ENCODE measurements at regions not wholly inside any gene's neighbourhood (a gene's known extent, or its start where the extent isn't known, plus 50 kb on each side); places are given as distances from the start of the nearest gene placed in this dataset.
"Not testable (repeated sequence)": the region's sequence is repeated elsewhere in the genome, so short reads cannot be mapped to it uniquely, and the experiment has no call there.

- not testable (repeated sequence) for TF ChIP-seq ZSCAN31 (CRISPR knock-in tag; IDR thresholded peaks at IDR 0.05; ENCODE audit: low read depth); ZBTB34 (CRISPR knock-in tag; IDR thresholded peaks at IDR 0.05); PBX2 (CRISPR knock-in tag; IDR thresholded peaks at IDR 0.05); ZNF788 (CRISPR knock-in tag; IDR thresholded peaks at IDR 0.05; ENCODE audit: borderline replicate concordance); ZSCAN29 (CRISPR knock-in tag; conservative IDR thresholded peaks at IDR 0.05); NR2C2 (CRISPR knock-in tag; IDR thresholded peaks at IDR 0.05; ENCODE audit: borderline replicate concordance)
Observed at GRCh38 chr22:10708175-10708574, 4819.8 kb upstream of the OR11H1 start.
